Endodermal cell (in vitro differentiated cells): ENCODE measurements at regions not wholly inside any gene's neighbourhood (a gene's known extent, or its start where the extent isn't known, plus 50 kb on each side); places are given as distances from the start of the nearest gene placed in this dataset.

Experiments
- DNase-seq: peaks from one replicate; pipeline ENCODE4 v3.0.0-alpha.2; 2017
- H3K27ac ChIP-seq: 2 replicates; pipeline ENCODE4 v1.5.1; 2013; ENCODE audit warnings: mild to moderate bottlenecking, low read depth, low read length, moderate library complexity
- H3K27me3 ChIP-seq: 2 replicates; pipeline ENCODE4 v1.6.1; 2013; ENCODE audit warnings: mild to moderate bottlenecking, low read length, moderate library complexity; ENCODE audit not compliant: insufficient read depth, control insufficient read depth, poor library complexity, severe bottlenecking
- H3K36me3 ChIP-seq: 2 replicates; pipeline ENCODE4 v1.7.0; 2013; ENCODE audit warnings: mild to moderate bottlenecking, low read length, moderate library complexity; ENCODE audit not compliant: control insufficient read depth, insufficient read depth
- H3K4me1 ChIP-seq: one replicate; pipeline ENCODE4 v1.7.0; 2013; ENCODE audit warnings: low read length; ENCODE audit not compliant: control insufficient read depth, insufficient read depth
- H3K4me3 ChIP-seq: 2 replicates; pipeline ENCODE4 v1.5.1; 2013; ENCODE audit warnings: mild to moderate bottlenecking, low read length, moderate library complexity
- H3K9ac ChIP-seq: 2 replicates; pipeline ENCODE4 v1.6.1; 2013; ENCODE audit warnings: mild to moderate bottlenecking, low read length, moderate library complexity; ENCODE audit not compliant: poor library complexity, severe bottlenecking; ENCODE audit errors: extremely low read depth
- H3K9me3 ChIP-seq: 2 replicates; pipeline ENCODE4 v1.6.1; 2013; ENCODE audit warnings: mild to moderate bottlenecking, low read length, moderate library complexity; ENCODE audit not compliant: control insufficient read depth
- H3K27ac Mint-ChIP-seq: 2 replicates; pipeline ENCODE4 v1.8.0; 2020; ENCODE audit warnings: mixed read lengths
- H3K27me3 Mint-ChIP-seq: 2 replicates; pipeline ENCODE4 v1.8.0; 2021; ENCODE audit warnings: mild to moderate bottlenecking, mixed read lengths; ENCODE audit not compliant: insufficient read depth
- H3K36me3 Mint-ChIP-seq: 2 replicates; pipeline ENCODE4 v1.8.0; 2020; ENCODE audit warnings: low read depth, mixed read lengths
- H3K4me1 Mint-ChIP-seq: 2 replicates; pipeline ENCODE4 v1.8.0; 2020; ENCODE audit warnings: mixed read lengths
- H3K4me3 Mint-ChIP-seq: 2 replicates; pipeline ENCODE4 v1.8.0; 2020; ENCODE audit warnings: mild to moderate bottlenecking, moderate library complexity, mixed read lengths
- H3K9me3 Mint-ChIP-seq: 2 replicates; pipeline ENCODE4 v1.8.0; 2020; ENCODE audit warnings: mild to moderate bottlenecking, mixed read lengths
- CTCF ChIP-seq: fragments of 200-600 bp; sonication (generic); conservative IDR thresholded peaks from 2 replicates; pipeline ENCODE4 v1.5.0; 2021; ENCODE audit warnings: antibody characterized with exemption, mild to moderate bottlenecking
- WGBS, 2 experiments: methylation state at CpG; one replicate each; pipeline versions ENCODE4 v1.1.5 to v1.1.7; 2013; ENCODE audit warnings: missing lambda C conversion rate in 2 of 2, mixed read lengths in 1 of 2; ENCODE audit not compliant: insufficient coverage in 1 of 2, insufficient read length in 1 of 2; 5-methylcytosine and 5-hydroxymethylcytosine counted together

GRCh38 chr1:65491472-65491871 is 71.0 kb downstream of the LEPR start:
- H3K27ac Mint-ChIP-seq: no peak overlapping the region
- 74 to 100% methylated on average over 1 to 3 of the region's 3 CpGs for WGBS, 2 experiments
- no peak overlapping the region for H3K4me3 Mint-ChIP-seq
- H3K4me1 Mint-ChIP-seq: no peaks in the 10 kb centered on the region
- no peaks in the 10 kb centered on the region for H3K27me3 Mint-ChIP-seq
- no peak for TF ChIP-seq CTCF
- no peaks in the 10 kb centered on the region for H3K4me1 ChIP-seq
- H3K4me3 ChIP-seq: no peak overlapping the region
- H3K27ac ChIP-seq: no peak overlapping the region
- no peaks in the 10 kb centered on the region for H3K9me3 Mint-ChIP-seq
- H3K27me3 ChIP-seq: no peaks in the 10 kb centered on the region
- no peaks in the 10 kb centered on the region for H3K36me3 ChIP-seq
- no peak overlapping the region for H3K9ac ChIP-seq
- no peaks in the 10 kb centered on the region for H3K36me3 Mint-ChIP-seq
- no peaks in the 10 kb centered on the region for H3K9me3 ChIP-seq
- DNase-seq: no peak

GRCh38 chr1:65493802-65494201 is 73.3 kb downstream of the LEPR start:
- peaks cover 2% of the 10 kb centered on the region for H3K27me3 Mint-ChIP-seq
- DNase-seq: no peak
- no peak overlapping the region for H3K9ac ChIP-seq
- no peak overlapping the region for H3K4me3 Mint-ChIP-seq
- no peaks in the 10 kb centered on the region for H3K9me3 Mint-ChIP-seq
- no peak overlapping the region for H3K27ac Mint-ChIP-seq
- H3K4me1 ChIP-seq: peaks cover 4% of the 10 kb centered on the region
- no peak for TF ChIP-seq CTCF
- H3K9me3 ChIP-seq: no peaks in the 10 kb centered on the region
- peaks cover 16% of the 10 kb centered on the region for H3K4me1 Mint-ChIP-seq
- H3K27me3 ChIP-seq: no peaks in the 10 kb centered on the region
- H3K36me3 ChIP-seq: no peaks in the 10 kb centered on the region
- H3K27ac ChIP-seq: no peak overlapping the region
- WGBS, 2 experiments: 94 to 100% methylated on average over 1 to 2 of the region's 2 CpGs
- no peaks in the 10 kb centered on the region for H3K36me3 Mint-ChIP-seq
- H3K4me3 ChIP-seq: no peak overlapping the region

- Mint-ChIP-seq H3K27me3 (peaks cover 2% of the 10 kb centered on the region), H3K4me1 (peaks cover 19% of the 10 kb centered on the region), H3K4me3 (no peak overlapping the region), H3K36me3 (no peaks in the 10 kb centered on the region), H3K27ac (no peak overlapping the region), H3K9me3 (no peaks in the 10 kb centered on the region)
- Histone ChIP-seq H3K9me3 (no peaks in the 10 kb centered on the region), H3K4me3 (no peak overlapping the region), H3K9ac (no peak overlapping the region), H3K27ac (no peak overlapping the region), H3K4me1 (peaks cover 8% of the 10 kb centered on the region), H3K36me3 (no peaks in the 10 kb centered on the region), H3K27me3 (no peaks in the 10 kb centered on the region)
- WGBS, 2 experiments: 90 to 100% methylated on average over 1 of the region's 1 CpG
- TF ChIP-seq CTCF: no peak
- no peak for DNase-seq
Measured at GRCh38 chr1:65494671-65495070, 74.2 kb downstream of the LEPR start.
